OCI-LY7 (cell line): ENCODE measurements at regions not wholly inside any gene's neighbourhood (a gene's known extent, or its start where the extent isn't known, plus 50 kb on each side); places are given as distances from the start of the nearest gene placed in this dataset.

ENCODE experiments used
- EZH2phosphoT487 ChIP-seq: fragments of 200-600 bp; sonication (generic); IDR thresholded peaks from 2 replicates; pipeline ENCODE4 v1.6.1; 2018; ENCODE audit warnings: low read depth, borderline replicate concordance, mild to moderate bottlenecking, mixed run types, antibody characterized with exemption, low read length, moderate library complexity, mixed read lengths
- TF ChIP-seq, protein P1 (sequence below): fragments of 200-600 bp; sonication (generic); conservative IDR thresholded peaks from 2 replicates; pipeline ENCODE4 v1.5.1; 2014; ENCODE audit warnings: mild to moderate bottlenecking, antibody characterized with exemption, low read length, moderate library complexity, mixed read lengths

DNA sequence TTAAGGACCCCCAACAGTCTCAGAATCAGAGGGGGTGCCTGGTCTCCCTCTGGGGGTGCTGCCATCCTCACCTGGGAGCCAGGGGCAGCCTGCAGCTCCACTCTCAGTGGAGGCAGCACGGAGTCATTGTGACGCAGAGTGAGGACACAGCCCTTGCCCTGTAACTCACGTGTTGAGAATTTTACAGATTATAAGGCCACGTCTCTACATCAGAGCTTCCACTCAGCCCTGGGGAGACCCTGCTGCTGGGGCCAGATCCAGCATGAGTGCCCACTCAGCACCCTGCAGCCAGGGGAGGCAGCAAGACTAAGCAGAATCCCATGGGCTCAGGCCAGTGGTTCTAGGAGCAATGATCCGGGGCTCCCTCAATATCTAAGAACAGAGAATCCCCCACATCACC is 137.4 kb upstream of the AFDN start:
- TF ChIP-seq, protein P1, sequence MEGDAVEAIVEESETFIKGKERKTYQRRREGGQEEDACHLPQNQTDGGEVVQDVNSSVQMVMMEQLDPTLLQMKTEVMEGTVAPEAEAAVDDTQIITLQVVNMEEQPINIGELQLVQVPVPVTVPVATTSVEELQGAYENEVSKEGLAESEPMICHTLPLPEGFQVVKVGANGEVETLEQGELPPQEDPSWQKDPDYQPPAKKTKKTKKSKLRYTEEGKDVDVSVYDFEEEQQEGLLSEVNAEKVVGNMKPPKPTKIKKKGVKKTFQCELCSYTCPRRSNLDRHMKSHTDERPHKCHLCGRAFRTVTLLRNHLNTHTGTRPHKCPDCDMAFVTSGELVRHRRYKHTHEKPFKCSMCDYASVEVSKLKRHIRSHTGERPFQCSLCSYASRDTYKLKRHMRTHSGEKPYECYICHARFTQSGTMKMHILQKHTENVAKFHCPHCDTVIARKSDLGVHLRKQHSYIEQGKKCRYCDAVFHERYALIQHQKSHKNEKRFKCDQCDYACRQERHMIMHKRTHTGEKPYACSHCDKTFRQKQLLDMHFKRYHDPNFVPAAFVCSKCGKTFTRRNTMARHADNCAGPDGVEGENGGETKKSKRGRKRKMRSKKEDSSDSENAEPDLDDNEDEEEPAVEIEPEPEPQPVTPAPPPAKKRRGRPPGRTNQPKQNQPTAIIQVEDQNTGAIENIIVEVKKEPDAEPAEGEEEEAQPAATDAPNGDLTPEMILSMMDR: no peak
- TF ChIP-seq EZH2phosphoT487: no peak
